Epithelial cell of prostate (primary cell): ENCODE measurements at regions not wholly inside any gene's neighbourhood (a gene's known extent, or its start where the extent isn't known, plus 50 kb on each side); places are given as distances from the start of the nearest gene placed in this dataset.
A peak's percentile ranks its signal among the peaks of the same experiment; 100 is the strongest.

ENCODE experiments used
- DNase-seq: peaks from one replicate; pipeline ENCODE4 v3.0.0-alpha.2; 2011; ENCODE audit warnings: low read depth, low spot score
- H3K27ac ChIP-seq: fragments of 450-650 bp; 2 replicates; pipeline ENCODE4 v1.5.1; 2017; ENCODE audit warnings: mild to moderate bottlenecking

DNA sequence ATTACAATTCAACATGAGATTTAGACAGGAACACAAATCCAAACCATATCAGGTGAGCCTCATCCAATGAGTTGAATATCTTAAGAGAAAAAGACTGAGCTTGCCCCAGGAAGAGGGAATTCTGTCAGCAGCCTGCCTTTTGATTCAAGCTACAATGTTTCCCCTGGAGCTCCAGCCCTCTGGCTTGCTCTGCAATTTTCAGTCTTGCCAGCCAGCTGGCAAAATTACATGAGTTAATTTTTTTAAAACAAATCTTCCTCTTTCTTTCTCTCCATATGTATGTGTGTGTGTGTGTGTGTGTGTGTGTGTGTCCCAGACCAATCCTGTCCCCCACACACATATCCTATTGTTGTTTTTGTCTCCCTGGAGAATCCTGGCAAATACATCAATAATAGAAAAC lies 313.2 kb downstream of the CDH10 start:
- no peak for DNase-seq
- no peak overlapping the region for H3K27ac ChIP-seq

DNA sequence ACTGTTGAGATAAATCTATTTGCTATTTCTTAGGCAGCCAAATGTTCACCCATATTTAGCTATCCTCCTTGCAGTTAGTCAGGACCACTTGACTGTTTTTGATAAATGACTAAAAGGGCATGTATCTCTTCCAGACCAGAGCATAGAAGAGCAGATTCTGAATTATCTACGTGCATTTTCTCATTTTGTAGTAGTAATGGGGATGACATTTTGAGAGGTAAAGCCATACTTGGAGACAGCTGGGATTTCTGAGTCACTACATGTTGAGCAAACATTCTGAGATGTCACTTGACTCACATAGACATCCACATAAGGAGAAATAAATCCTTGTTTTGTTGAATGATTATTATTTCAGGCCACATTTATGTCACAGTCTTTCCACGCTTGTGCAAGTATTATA lies 297.6 kb downstream of the CDH10 start:
- DNase-seq = no peak
- H3K27ac ChIP-seq = no peak overlapping the region

DNA sequence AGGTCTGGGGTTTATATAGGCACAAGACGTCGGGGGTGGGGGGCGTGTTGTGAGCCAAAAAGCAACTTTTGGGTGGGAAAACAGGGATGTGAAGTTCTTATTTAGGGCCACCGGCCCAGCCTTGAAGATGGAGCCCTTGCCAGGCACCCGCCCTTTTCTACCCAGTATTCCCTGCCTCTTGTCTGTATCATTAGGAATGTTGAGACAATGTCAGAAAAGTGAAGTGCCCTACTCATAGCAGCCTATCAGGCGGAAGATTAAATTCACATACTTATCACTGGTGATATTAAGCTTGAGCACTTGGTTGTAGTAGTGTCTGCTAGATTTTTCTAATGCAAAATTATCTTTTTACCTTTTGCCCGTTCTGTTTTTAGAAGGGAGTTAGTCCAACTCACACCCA lies 293.5 kb downstream of the CDH10 start:
- DNase-seq = no peak

DNA sequence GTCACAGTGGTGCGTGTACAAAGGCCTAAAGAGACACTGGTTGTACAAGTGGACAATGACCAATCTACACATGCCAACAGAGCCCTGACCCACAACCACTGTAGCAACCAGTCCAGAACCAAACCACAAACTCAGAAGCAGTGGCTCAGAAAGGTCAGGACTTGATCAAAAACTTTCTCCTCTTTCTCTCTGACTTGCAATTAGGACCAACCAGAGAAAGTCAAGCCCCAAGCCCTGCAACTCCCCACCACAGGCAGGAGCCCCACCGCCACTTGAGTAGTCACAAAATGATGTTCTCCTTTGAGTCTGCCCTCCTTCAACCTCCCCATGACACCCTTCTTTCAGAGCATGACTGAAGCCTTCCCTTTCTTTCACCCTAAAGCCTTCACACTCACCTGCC lies 291.8 kb downstream of the CDH10 start:
- no peak for DNase-seq
- H3K27ac ChIP-seq = no peak overlapping the region

More for the DNA sequence above, 293.5 kb downstream of the CDH10 start:
- no peak overlapping the region for H3K27ac ChIP-seq

DNA sequence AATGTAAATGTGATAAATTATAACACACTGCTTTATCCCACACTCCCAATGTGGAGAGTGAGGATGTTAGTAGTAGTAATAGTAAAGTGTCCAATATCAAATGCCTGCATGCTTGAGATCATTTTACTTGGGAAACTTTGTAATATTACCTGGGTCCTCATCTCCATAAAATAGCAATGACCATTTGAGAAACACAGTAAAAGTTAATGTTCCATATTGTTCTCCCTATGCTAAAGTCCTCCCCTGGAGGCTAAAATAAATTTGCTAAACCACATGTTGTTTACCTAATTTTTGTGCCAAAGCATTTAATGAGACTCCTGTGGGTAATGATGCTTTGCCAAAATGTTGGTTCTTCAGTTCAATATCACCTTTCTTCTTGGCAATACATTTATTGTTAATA lies 291.2 kb downstream of the CDH10 start:
- H3K27ac ChIP-seq = no peak overlapping the region
- no peak for DNase-seq

DNA sequence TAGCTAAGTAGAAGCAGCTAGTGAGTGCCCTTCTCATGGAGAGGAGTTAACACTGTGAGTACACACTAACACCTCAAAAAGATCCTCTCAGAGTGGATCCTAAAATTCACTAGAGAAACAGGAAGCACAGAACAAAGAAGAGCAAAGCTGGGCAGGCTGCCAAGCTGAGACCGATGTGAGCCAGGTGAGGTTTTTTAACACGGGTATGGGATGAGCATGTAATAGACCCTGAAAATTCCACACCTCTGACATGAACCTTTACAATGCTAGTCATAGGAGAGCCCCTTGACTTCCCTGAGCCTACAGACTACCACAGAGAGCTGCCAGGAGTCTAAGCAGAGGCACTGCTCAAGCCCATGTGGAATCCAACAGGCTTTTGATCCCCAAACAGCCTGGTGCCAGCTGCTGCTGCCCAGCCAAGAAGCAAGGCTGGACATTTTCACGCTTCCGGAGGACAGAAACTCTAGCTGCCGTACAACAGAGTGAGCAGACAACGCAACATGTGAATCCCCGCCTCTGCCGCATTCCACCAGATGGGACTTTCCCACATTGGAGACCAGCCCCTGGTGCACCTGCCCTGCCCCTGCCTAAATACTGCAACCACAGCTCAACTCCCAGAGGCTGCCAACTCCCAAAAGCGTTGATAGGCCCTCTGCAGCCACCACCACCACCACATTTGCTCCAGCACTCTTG lies 280.8 kb downstream of the CDH10 start:
- no peak overlapping the region for H3K27ac ChIP-seq
- no peak for DNase-seq

DNA sequence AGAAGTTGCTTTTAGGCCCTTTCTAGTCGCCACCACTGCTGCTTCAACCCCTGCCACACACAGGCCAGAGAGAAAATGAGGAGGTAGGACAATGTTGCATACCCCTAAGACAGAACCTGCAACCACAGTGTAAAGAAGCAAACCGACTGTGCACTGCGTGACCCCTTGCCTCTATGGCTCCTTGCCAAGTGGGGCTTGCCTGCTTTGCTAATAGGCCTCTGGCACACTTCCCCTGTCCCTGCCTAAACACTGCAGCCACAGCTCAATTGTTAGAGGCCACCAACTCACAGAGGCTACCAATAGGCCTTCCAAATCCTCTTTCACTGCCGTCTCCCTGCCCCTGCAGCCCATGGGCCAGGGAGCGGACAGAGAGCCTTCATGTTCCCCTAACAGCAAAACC lies 280.1 kb downstream of the CDH10 start:
- no peak for DNase-seq
- H3K27ac ChIP-seq = no peak overlapping the region

DNA sequence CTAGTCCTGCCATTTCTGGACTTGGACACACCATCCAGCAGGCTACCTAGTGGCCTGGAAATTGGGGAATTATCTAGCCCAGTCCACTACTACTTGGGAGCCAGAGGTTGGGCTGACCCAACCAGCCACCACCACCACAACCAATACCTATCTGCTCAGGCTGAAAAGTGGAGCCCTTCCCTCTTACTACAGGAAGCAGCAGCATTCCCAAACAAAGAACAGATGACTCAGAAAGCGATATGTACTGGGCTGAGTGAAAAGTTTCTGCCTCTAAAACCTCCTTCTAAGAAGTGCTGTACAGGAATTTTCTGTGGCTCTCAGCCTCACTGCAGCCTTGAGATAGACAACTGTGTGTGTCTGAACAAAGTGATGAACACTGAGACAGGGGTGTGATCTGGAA lies 279.4 kb downstream of the CDH10 start:
- H3K27ac ChIP-seq = no peak overlapping the region
- DNase-seq = no peak

DNA sequence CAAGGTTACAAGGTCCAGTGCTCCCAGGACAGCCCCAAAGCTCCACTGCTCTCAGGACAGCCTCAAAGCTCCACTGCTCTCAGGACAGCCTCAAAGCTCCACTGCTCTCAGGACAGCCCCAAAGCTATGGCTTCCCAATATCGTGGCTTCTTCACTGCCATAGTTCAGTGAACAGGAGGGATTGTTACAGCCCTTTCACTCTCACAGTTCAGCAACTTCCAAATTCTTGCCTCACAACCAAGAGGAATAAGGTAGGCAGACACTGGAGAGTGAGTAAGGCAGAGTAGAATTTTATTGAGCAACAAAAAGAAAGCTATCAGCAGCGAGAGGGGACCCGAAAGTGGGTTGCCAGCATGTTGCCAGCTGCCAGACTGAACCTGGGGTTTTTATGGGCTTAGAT lies 277.6 kb downstream of the CDH10 start:
- DNase-seq = no peak
- H3K27ac ChIP-seq = no peak overlapping the region

DNA sequence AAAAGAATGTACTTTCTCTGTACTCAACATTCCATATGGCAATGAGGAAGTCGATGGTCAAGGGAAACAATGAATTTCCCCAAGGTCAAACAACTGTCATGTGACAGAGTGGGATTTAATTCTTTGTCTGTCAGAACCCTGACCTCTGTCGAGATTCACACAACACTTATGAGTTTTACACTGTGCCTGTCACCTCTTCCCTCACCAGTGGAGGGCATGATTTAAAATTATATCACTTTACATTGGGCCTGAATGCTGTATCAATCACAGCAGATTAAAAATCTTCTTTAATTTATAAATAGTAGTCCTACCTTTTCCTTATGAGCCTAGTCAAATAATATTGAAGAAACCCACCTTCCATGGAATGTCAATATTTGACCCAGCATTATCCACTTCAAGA lies 276.7 kb downstream of the CDH10 start:
- no peak for DNase-seq
- H3K27ac ChIP-seq = no peak overlapping the region

DNA sequence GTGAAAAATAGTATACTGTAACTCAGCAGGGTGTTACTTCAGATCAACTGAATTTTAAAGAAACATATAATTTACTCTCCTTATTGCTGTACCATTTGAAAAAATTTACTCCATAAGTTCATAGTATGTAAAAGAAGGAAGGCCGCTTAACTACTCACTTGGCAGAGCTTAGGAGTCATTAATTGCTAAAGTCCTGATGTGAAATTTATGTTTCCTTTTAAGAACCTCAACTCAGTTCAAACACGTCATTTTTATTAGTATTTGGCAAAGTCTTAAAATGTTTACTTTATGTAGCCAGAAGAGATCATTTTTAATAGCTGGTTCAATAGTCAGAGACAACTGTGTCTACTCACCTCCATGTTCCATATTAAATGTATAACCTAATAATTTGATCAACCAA lies 268.6 kb downstream of the CDH10 start:
- no peak overlapping the region for H3K27ac ChIP-seq
- no peak for DNase-seq

DNA sequence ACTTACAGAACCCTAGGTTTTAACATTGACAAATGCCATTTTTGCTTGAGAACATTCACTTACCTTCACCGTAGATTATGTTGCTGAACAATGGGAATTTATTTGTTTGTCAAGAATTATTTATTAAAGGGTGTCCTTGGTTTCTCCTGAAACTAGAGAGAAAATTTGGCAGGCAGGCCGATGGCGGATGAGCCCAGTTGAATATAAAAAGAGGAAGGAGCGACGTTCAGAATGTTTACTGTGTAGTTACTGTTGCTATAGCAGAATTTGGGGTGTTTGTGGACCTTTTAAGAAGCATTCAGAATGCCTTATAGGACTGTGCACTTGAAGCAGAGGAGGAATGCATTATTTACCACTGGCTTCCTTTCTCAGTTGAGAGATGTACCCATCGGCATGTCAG lies 268.2 kb downstream of the CDH10 start:
- DNase-seq = no peak
- H3K27ac ChIP-seq = no peak overlapping the region

DNA sequence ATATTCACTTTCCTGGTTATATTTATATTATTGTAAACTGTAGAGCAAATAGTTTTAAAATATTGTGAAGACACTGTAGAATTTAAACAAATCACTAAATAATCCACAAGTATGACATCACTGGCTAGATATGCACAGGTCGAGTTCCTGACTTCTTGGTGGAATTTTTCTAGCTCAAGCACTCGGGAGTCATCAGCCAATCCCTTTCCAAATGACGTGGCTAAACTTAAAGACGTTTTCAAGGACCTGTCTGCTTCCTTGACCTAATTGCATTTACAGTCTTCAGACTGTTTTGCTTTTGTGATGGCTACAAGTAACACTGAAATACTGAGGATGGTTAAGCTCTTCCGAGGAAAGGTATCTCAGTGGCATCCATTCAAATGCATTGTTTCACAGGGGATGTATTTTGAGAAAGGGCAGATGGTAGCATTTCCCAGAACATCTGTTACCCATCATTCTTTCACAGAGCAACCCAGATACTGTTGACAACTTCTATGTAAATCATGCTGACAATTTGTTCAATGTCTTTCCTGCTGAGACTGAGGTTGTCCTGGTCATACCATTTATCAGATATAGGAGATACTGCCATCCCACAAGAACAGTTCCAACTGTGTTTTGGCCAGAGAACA lies 262.8 kb downstream of the CDH10 start:
- DNase-seq = no peak
- no peak overlapping the region for H3K27ac ChIP-seq

DNA sequence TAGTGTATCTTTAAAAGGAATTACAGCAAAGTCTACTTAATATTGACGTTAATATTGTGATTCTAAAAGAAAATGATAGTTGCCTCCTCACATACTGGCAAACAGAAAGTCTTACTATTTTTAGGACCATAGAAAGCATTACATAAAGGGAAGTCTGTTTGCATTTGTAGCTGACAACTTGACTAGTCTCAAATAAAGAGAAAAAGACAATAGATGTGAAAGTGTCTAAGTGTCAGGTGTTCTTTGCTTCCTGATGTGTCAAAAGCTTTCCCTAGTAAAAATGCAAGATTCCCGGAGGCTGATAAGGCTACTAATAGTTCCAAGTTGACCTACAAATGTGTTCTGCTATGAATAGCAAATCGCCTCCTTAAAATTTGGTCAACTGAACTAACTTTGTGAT lies 259.7 kb downstream of the CDH10 start:
- no peak for DNase-seq
- no peak overlapping the region for H3K27ac ChIP-seq

DNA sequence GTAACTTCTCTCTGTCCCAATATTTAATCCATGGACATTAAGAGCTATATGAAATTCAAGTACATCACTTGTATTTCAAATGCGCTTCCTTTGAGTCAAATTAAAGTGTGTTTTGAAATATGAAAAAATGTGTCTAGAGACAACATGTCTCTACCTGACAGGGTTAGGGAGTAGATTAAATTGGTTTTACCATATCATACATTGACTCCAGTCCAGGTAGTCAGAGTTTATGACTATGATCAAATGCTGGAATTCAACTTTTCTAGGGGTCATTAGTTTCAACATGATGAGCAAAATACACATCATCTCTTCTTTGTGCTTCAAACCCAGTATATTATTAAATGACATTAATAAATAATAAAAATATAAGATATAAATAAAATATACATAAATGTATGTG lies 259.2 kb downstream of the CDH10 start:
- H3K27ac ChIP-seq = no peak overlapping the region
- no peak for DNase-seq

DNA sequence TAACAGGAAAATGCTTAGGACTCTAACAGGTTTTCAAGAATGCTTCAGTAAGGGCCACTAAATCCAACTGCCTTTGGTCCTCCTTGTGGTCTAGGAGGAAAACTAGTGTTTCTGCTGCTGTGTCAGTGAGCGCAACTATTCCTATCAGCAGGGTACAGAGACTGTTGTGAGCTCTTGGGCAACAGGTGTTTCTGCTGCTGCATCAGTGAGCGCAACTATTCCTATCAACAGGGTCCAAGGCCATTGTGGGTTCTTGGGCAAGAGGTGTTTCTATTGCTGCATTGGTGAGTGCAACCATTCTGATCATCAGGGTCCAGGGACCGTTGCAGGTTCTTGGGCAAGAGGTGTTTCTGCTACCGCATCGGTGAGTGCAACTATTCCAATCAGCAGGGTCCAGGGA lies 256.3 kb downstream of the CDH10 start:
- no peak for DNase-seq
- no peak overlapping the region for H3K27ac ChIP-seq

DNA sequence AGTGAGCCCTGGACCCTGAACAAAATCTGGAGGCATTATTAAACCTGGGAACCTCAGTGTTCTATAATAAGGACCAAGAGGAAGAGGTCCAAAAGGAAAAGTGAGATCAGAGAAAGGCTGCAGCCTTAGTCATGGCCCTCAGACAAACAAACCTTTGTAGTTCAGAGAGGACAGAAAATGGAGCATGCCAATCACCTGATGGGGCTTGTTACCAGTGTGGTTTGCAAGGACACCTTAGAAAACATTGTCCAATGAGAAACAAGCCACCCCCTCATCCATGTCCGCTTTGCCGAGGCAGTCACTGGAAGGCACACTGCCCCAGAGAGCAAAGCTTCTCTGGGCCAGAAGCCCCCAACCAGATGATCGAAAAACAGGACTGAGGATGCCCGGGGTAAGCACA lies 254.8 kb downstream of the CDH10 start:
- DNase-seq = no peak
- H3K27ac ChIP-seq = no peak overlapping the region

DNA sequence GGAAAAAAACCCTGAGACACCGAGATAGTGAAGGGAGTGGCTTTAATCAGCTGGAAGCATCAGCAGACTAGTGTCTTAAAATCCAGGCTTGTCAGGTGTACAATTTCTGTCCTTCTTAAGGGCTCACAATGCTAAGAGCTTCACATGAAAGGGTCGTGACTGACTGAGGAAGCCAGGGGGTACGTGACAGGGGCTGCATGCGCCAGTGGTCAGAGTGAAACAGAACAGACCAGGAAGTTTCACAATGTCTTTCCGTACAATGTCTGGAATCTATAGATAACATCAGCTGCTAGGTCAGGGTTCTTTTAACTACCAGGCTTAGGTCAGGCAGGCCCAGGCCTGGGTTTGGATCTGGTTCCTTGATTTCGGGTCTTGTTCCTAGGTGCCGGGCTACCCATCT lies 253.0 kb downstream of the CDH10 start:
- no peak overlapping the region for H3K27ac ChIP-seq
- DNase-seq = no peak

DNA sequence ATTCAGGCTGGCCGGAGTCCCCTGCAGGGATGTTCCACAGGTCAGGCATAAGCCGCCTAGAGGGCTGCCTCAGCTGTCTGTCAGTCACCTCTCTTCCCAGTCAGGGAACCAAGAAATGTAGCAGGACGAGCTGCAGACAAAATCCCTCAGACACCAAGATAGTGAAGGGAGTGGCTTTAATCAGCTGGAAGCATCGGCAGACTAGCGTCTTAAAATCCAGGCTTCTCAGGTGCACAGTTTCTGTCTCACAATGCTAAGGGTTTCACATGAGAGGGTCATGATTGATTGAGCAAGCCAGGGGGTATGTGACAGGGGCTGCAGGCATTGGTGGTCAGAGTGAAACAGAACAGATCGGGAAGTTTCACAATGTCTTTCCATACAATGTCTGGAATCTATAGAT lies 247.2 kb downstream of the CDH10 start:
- H3K27ac ChIP-seq = no peak overlapping the region
- DNase-seq = no peak

DNA sequence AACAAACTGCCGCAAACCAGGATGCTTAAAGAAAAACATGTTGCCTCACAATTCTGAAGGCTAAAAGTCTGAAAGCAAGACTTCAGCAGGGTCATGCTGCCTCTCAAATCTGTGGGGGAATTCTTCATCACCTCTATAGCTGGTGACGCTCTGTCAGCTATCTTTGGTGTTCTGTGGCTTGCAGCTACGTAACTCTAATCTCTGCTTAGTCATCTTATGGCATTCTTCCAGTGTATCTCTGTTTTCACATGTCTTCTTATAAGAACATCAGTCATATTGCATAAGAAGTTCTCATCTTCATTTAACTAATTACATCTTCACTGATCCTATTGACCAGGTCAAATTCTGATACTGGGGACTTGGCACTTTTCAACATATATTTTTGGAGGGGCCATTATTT lies 243.0 kb downstream of the CDH10 start:
- H3K27ac ChIP-seq = no peak overlapping the region
- peak; percentile 34 for DNase-seq

DNA sequence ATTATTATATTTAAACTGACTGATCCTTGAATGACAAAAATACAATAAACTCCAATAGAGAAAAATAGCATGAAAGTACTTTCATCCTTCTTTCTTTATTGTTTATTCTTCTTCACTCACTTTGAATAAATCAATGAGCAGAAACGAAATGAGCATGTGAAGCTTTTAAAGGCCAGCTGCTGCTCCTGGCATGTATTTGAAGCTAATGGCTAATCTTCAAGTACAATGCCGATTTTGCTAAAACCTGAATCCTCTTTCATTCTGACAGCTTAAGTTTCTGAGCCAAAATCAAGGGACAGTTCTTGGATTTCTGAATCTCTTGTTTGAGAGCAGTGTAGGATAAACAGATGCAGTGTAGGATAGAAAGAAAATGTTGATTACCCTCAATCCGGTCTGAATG lies 237.3 kb downstream of the CDH10 start:
- no peak for DNase-seq
- H3K27ac ChIP-seq = no peak overlapping the region

DNA sequence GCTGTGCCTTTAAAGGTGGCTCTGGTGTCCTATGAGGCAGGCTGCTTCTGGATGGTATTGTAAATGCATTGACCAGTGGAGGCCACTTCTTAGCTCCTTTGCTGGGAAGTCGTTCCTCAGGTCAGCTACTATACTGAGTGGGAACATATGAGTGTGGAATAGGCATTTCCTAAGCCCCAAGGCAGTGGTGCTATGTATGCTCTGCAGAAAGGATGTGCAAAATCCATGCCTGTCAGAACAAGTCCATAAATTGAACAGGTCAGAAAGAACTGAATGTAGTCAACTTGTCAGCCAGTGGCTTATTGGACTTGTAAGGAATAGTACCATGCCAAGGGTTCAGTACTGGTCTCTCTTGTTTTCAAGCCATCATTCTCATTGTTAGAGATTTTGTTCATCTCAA lies 216.4 kb downstream of the CDH10 start:
- DNase-seq = no peak

More for the DNA sequence above, 216.4 kb downstream of the CDH10 start:
- no peak overlapping the region for H3K27ac ChIP-seq
